Small intestine (tissue), 7 donors: ENCODE measurements at regions not wholly inside any gene's neighbourhood (a gene's known extent, or its start where the extent isn't known, plus 50 kb on each side); places are given as distances from the start of the nearest gene placed in this dataset.

Experiments
- DNase-seq, 2 donors: peaks; one replicate each; pipeline versions ENCODE4 v3.0.0 to v3.0.0-alpha.2; 2013
- FAIRE-seq: peaks from 2 replicates; lab custom pipeline; 2012; peaks lifted over from hg19 to GRCh38; lab: Jason Lieb, UNC
- H3K27ac ChIP-seq, 3 donors: one replicate each; pipeline ENCODE4 v1.5.1; 2013; ENCODE audit warnings: low read length in 2 of 3, mild to moderate bottlenecking in 2 of 3, control low read depth in 1 of 3, inconsistent platforms in 1 of 3, low read depth in 1 of 3, moderate library complexity in 1 of 3
- H3K27me3 ChIP-seq, 3 donors: one replicate each; pipeline ENCODE4 v1.6.1; 2013; ENCODE audit warnings: low read length in 3 of 3, inconsistent platforms in 1 of 3; ENCODE audit not compliant: control insufficient read depth in 3 of 3, insufficient read depth in 3 of 3
- H3K36me3 ChIP-seq, 3 donors: one replicate each; pipeline ENCODE4 v1.6.1; 2013; ENCODE audit warnings: low read length in 3 of 3, inconsistent platforms in 1 of 3, low read depth in 1 of 3, mild to moderate bottlenecking in 1 of 3, moderate library complexity in 1 of 3; ENCODE audit not compliant: control insufficient read depth in 3 of 3, insufficient read depth in 2 of 3
- H3K4me1 ChIP-seq, 3 donors: one replicate each; pipeline ENCODE4 v1.6.1; 2013; ENCODE audit warnings: low read length in 2 of 3, inconsistent platforms in 1 of 3, low read depth in 1 of 3, mild to moderate bottlenecking in 1 of 3, moderate library complexity in 1 of 3; ENCODE audit not compliant: control insufficient read depth in 3 of 3, insufficient read depth in 2 of 3
- H3K4me3 ChIP-seq, 3 donors: one replicate each; pipeline ENCODE4 v1.5.1; 2013; ENCODE audit warnings: low read length in 3 of 3, control low read depth in 1 of 3, inconsistent platforms in 1 of 3, low read depth in 1 of 3, mild to moderate bottlenecking in 1 of 3, moderate library complexity in 1 of 3
- H3K9me3 ChIP-seq, 2 donors: one replicate each; pipeline ENCODE4 v1.6.1; 2013; ENCODE audit warnings: low read depth in 1 of 2, low read length in 1 of 2; ENCODE audit not compliant: control insufficient read depth in 2 of 2, insufficient read depth in 1 of 2
- WGBS, 3 donors: extraction: QIAGEN DNeasy Blood & Tissue Kit; methylation state at CpG; one replicate each; pipeline ENCODE4 v1.1.7; 2013; 5-methylcytosine and 5-hydroxymethylcytosine counted together
- donor health status: healthy with polysubstance abuse.
- donor health status: control.
- donor health status: control.
- donor health status: Bipolar disorder and iron deficiency.
- donor health status: healthy.

GRCh38 chr4:20509315-20509714, 190.9 kb upstream of the PACRGL start:
- no peak for FAIRE-seq
- Histone ChIP-seq H3K27me3 (no peaks in the 10 kb centered on the region), H3K27ac (no peak overlapping the region), H3K4me3 (no peak overlapping the region), H3K9me3 (no peaks in the 10 kb centered on the region), H3K36me3 (no peaks in the 10 kb centered on the region), H3K4me1 (peaks cover 0 to 5% (median 0%) of the 10 kb centered on the region in 3 donors)
- DNase-seq = no peak
- 85 to 94% (median 85%) methylated on average over 2 of the region's 2 CpGs for WGBS, 3 donors

GRCh38 chr4:20512033-20512792, 188.0 kb upstream of the PACRGL start:
- DNase-seq (peak in 1 of 2 donors; percentile 8), FAIRE-seq (no peak)
- H3K4me3 ChIP-seq = no peak overlapping the region
- no peaks in the 10 kb centered on the region for H3K36me3 ChIP-seq
- H3K4me1 ChIP-seq = peaks cover 0 to 5% (median 0%) of the 10 kb centered on the region in 3 donors
- no peaks in the 10 kb centered on the region for H3K27me3 ChIP-seq
- WGBS, 3 donors = 88 to 95% (median 90%) methylated on average over 7 of the region's 7 CpGs
- no peaks in the 10 kb centered on the region for H3K9me3 ChIP-seq
- no peak overlapping the region for H3K27ac ChIP-seq

GRCh38 chr4:20512985-20513384, 187.3 kb upstream of the PACRGL start:
- FAIRE-seq = no peak
- Histone ChIP-seq H3K27me3 (no peaks in the 10 kb centered on the region), H3K36me3 (no peaks in the 10 kb centered on the region), H3K4me1 (peaks cover 0 to 5% (median 0%) of the 10 kb centered on the region in 3 donors), H3K9me3 (no peaks in the 10 kb centered on the region), H3K4me3 (no peak overlapping the region), H3K27ac (no peak overlapping the region)
- peak in 1 of 2 donors; percentile 5 for DNase-seq
- 56 to 70% (median 68%) methylated on average over 5 of the region's 5 CpGs for WGBS, 3 donors

GRCh38 chr4:20520901-20521300, 179.4 kb upstream of the PACRGL start:
- 68 to 84% (median 84%) methylated on average over 1 of the region's 1 CpG for WGBS, 3 donors
- Histone ChIP-seq H3K27ac (no peak overlapping the region), H3K27me3 (no peaks in the 10 kb centered on the region), H3K4me3 (no peak overlapping the region), H3K36me3 (no peaks in the 10 kb centered on the region), H3K9me3 (no peaks in the 10 kb centered on the region), H3K4me1 (no peaks in the 10 kb centered on the region)
- DNase-seq (no peak), FAIRE-seq (no peak)

GRCh38 chr4:20528508-20528907, 171.8 kb upstream of the PACRGL start:
- H3K36me3 ChIP-seq = peaks cover 0 to under 1% (median 0%) of the 10 kb centered on the region in 3 donors
- 65 to 89% (median 76%) methylated on average over 1 of the region's 1 CpG for WGBS, 3 donors

GRCh38 chr4:20529691-20530090, 170.6 kb upstream of the PACRGL start:
- no peaks in the 10 kb centered on the region for H3K9me3 ChIP-seq
- no peak overlapping the region for H3K4me3 ChIP-seq
- FAIRE-seq = no peak
- DNase-seq = no peak
- H3K27me3 ChIP-seq = no peaks in the 10 kb centered on the region
- peaks cover 0 to 3% (median 0%) of the 10 kb centered on the region in 3 donors for H3K36me3 ChIP-seq
- WGBS, 3 donors = 39 to 61% (median 45%) methylated on average over 1 of the region's 1 CpG
- H3K4me1 ChIP-seq = no peaks in the 10 kb centered on the region
- H3K27ac ChIP-seq = no peak overlapping the region

More at GRCh38 chr4:20528508-20528907, 171.8 kb upstream of the PACRGL start:
- Histone ChIP-seq H3K9me3 (no peaks in the 10 kb centered on the region), H3K27me3 (no peaks in the 10 kb centered on the region), H3K4me3 (no peak overlapping the region), H3K4me1 (no peaks in the 10 kb centered on the region), H3K27ac (no peak overlapping the region)
- FAIRE-seq (no peak), DNase-seq (no peak)

- DNase-seq (no peak), FAIRE-seq (no peak)
- Histone ChIP-seq H3K9me3 (no peaks in the 10 kb centered on the region), H3K27me3 (no peaks in the 10 kb centered on the region), H3K27ac (no peak overlapping the region), H3K4me3 (no peak overlapping the region), H3K4me1 (no peaks in the 10 kb centered on the region), H3K36me3 (peaks cover 0 to 3% (median 0%) of the 10 kb centered on the region in 3 donors)
- 76 to 87% (median 86%) methylated on average over 3 of the region's 3 CpGs for WGBS, 3 donors
Measured at GRCh38 chr4:20532116-20532790, 168.0 kb upstream of the PACRGL start.

GRCh38 chr4:20532871-20533870, 167.1 kb upstream of the PACRGL start:
- no peak for FAIRE-seq
- H3K36me3 ChIP-seq = peaks cover 0 to 3% (median 0%) of the 10 kb centered on the region in 3 donors
- 90 to 95% (median 92%) methylated on average over 5 of the region's 5 CpGs for WGBS, 3 donors
- no peaks in the 10 kb centered on the region for H3K9me3 ChIP-seq
- H3K4me1 ChIP-seq = no peaks in the 10 kb centered on the region
- H3K27ac ChIP-seq = no peak overlapping the region
- DNase-seq = no peak
- H3K27me3 ChIP-seq = no peaks in the 10 kb centered on the region
- no peak overlapping the region for H3K4me3 ChIP-seq
